BJ (cell line): ENCODE measurements at regions not wholly inside any gene's neighbourhood (a gene's known extent, or its start where the extent isn't known, plus 50 kb on each side); places are given as distances from the start of the nearest gene placed in this dataset.

Experiments
- CTCF ChIA-PET: fragments of 350-600 bp; formaldehyde crosslinking; extraction: SDS; loops from one replicate; lab custom pipeline; 2021; ENCODE audit warnings: antibody characterized with exemption, inconsistent platforms; lab: Yijun Ruan, JAX
- POLR2A ChIA-PET: fragments of 300-600 bp; sonication (Branson Sonifier 250); formaldehyde crosslinking; extraction: SDS; loops from one replicate; lab custom pipeline; 2021; ENCODE audit warnings: antibody characterized with exemption; lab: Charles Lee
- DNase-seq: peaks from one replicate; pipeline ENCODE4 v3.0.0-alpha.2; 2011; ENCODE audit warnings: low read depth
- H3K27me3 ChIP-seq: 2 replicates; pipeline ENCODE4 v1.6.0; 2011; ENCODE audit warnings: low read length; ENCODE audit not compliant: control insufficient read depth, insufficient read depth
- H3K36me3 ChIP-seq: 2 replicates; pipeline ENCODE4 v1.5.1; 2011; ENCODE audit warnings: low read length; ENCODE audit not compliant: control insufficient read depth, insufficient read depth
- H3K4me3 ChIP-seq: 2 replicates; pipeline ENCODE4 v1.5.1; 2011; ENCODE audit warnings: low read depth, mild to moderate bottlenecking, control low read depth, low read length
- CTCF ChIP-seq: IDR thresholded peaks from 2 replicates; pipeline ENCODE4 v1.5.1; 2011; ENCODE audit warnings: low read depth, mild to moderate bottlenecking, control low read depth, inconsistent platforms, low read length, moderate library complexity; ENCODE audit not compliant: insufficient read depth

GRCh38 chr1:4928186-4928585 is 273.8 kb downstream of the AJAP1 start:
- Histone ChIP-seq H3K36me3 (no peaks in the 10 kb centered on the region), H3K27me3 (no peaks in the 10 kb centered on the region), H3K4me3 (no peak overlapping the region)
- no peak for TF ChIP-seq CTCF
- ChIA-PET POLR2A (no interaction called here), CTCF (no interaction called here)
- DNase-seq, result no peak

DNA sequence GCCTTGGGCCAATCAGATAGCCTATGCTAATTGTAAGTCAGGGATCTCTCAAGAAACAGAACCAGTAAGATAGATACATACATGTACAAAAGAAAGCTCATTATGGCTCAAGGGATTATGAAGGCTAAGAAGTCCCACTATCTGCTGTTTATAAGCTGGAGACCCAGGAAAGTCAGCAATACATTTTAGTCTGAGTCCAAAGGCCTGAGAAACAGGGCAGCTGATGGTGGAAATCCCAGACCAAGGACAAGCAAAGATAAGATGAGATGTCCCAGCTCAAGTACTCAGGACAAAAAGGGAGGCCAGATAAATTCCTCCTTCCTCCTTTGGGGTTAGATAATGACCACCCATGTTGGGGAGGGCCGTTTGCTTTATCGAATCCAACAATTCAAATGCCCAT is 269.9 kb downstream of the AJAP1 start:
- DNase-seq, result no peak
- ChIA-PET CTCF (no interaction called here), POLR2A (no interaction called here)
- Histone ChIP-seq H3K36me3 (no peaks in the 10 kb centered on the region), H3K27me3 (no peaks in the 10 kb centered on the region), H3K4me3 (no peak overlapping the region)
- no peak for TF ChIP-seq CTCF

- Histone ChIP-seq H3K36me3 (no peaks in the 10 kb centered on the region), H3K4me3 (no peak overlapping the region), H3K27me3 (no peaks in the 10 kb centered on the region)
- ChIA-PET POLR2A (no interaction called here), CTCF (no interaction called here)
- no peak for TF ChIP-seq CTCF
- DNase-seq, result no peak
Measured at GRCh38 chr1:4916610-4917009, 262.2 kb downstream of the AJAP1 start.

GRCh38 chr1:4915154-4915553 is 260.7 kb downstream of the AJAP1 start:
- CTCF ChIA-PET, result no interaction called here
- POLR2A ChIA-PET, result no interaction called here
- TF ChIP-seq CTCF, result no peak
- no peak for DNase-seq
- Histone ChIP-seq H3K36me3 (no peaks in the 10 kb centered on the region), H3K27me3 (no peaks in the 10 kb centered on the region), H3K4me3 (no peak overlapping the region)

DNA sequence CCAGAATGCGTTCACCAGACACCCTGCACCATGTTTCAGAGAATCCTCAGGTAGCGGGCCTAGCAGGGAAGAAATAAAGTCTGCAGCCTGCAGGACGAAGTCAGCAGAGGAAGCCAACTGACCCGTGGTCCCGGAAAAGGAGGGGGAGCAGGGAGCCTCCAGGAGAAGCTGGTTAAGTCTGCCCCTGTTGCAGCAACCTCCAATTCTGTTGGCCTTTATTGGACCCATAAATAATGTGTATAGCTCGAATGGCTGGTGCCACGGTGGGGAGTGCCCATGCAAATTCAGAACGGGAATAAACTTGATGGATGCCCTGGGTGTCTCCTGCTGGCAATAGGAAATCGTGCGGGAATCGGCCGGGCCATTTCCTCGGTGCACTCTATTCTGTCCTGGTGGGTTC is 254.1 kb downstream of the AJAP1 start:
- DNase-seq, result no peak
- TF ChIP-seq CTCF, result no peak
- H3K27me3 ChIP-seq, result no peaks in the 10 kb centered on the region
- no peaks in the 10 kb centered on the region for H3K36me3 ChIP-seq
- H3K4me3 ChIP-seq, result no peak overlapping the region
- POLR2A ChIA-PET, result no interaction called here
- CTCF ChIA-PET, result no interaction called here
